Activated naive CD4-positive, alpha-beta T cell treated with anti-CD3 and anti-CD28 coated beads, Interleukin-2, amount 50 U/mL, for 24 hours (primary cell): ENCODE measurements at regions not wholly inside any gene's neighbourhood (a gene's known extent, or its start where the extent isn't known, plus 50 kb on each side); places are given as distances from the start of the nearest gene placed in this dataset.
A peak's percentile ranks its signal among the peaks of the same experiment; 100 is the strongest.

ENCODE experiments used
- H3K27ac Mint-ChIP-seq: one replicate; pipeline ENCODE4 v1.8.0; 2021; ENCODE audit warnings: mild to moderate bottlenecking, mixed read lengths
- H3K27me3 Mint-ChIP-seq: one replicate; pipeline ENCODE4 v1.8.0; 2021; ENCODE audit warnings: mixed read lengths
- H3K36me3 Mint-ChIP-seq: one replicate; pipeline ENCODE4 v1.8.0; 2021; ENCODE audit warnings: mixed read lengths
- H3K4me1 Mint-ChIP-seq: one replicate; pipeline ENCODE4 v1.8.0; 2021; ENCODE audit warnings: mixed read lengths
- H3K4me3 Mint-ChIP-seq: one replicate; pipeline ENCODE4 v1.8.0; 2021; ENCODE audit warnings: mild to moderate bottlenecking, mixed read lengths
- H3K9me3 Mint-ChIP-seq: one replicate; pipeline ENCODE4 v1.8.0; 2021; ENCODE audit warnings: mixed read lengths

GRCh38 chr3:68288085-68288484 is 633.7 kb upstream of the SUCLG2 start:
- H3K36me3 Mint-ChIP-seq: peaks cover 6% of the 10 kb centered on the region
- no peaks in the 10 kb centered on the region for H3K4me1 Mint-ChIP-seq
- no peak overlapping the region for H3K27ac Mint-ChIP-seq
- no peaks in the 10 kb centered on the region for H3K9me3 Mint-ChIP-seq
- H3K4me3 Mint-ChIP-seq: no peak overlapping the region
- no peaks in the 10 kb centered on the region for H3K27me3 Mint-ChIP-seq

- Mint-ChIP-seq H3K27ac (no peak overlapping the region), H3K4me3 (no peak overlapping the region), H3K27me3 (no peaks in the 10 kb centered on the region)
Measured at GRCh38 chr3:68287101-68287500, 632.7 kb upstream of the SUCLG2 start.

GRCh38 chr3:68274286-68274685 is 619.9 kb upstream of the SUCLG2 start:
- no peak overlapping the region for H3K27ac Mint-ChIP-seq
- no peaks in the 10 kb centered on the region for H3K27me3 Mint-ChIP-seq
- no peaks in the 10 kb centered on the region for H3K4me1 Mint-ChIP-seq
- H3K9me3 Mint-ChIP-seq: no peaks in the 10 kb centered on the region
- no peak overlapping the region for H3K4me3 Mint-ChIP-seq
- H3K36me3 Mint-ChIP-seq: peaks cover 4% of the 10 kb centered on the region

More at GRCh38 chr3:68287101-68287500, 632.7 kb upstream of the SUCLG2 start:
- Mint-ChIP-seq H3K36me3 (peaks cover 5% of the 10 kb centered on the region), H3K9me3 (no peaks in the 10 kb centered on the region), H3K4me1 (no peaks in the 10 kb centered on the region)

- Mint-ChIP-seq H3K4me1 (no peaks in the 10 kb centered on the region), H3K27me3 (no peaks in the 10 kb centered on the region), H3K36me3 (peaks cover 9% of the 10 kb centered on the region), H3K9me3 (no peaks in the 10 kb centered on the region), H3K27ac (no peak overlapping the region), H3K4me3 (no peak overlapping the region)
Measured at GRCh38 chr3:68271145-68271544, 616.7 kb upstream of the SUCLG2 start.

- H3K27me3 Mint-ChIP-seq: no peaks in the 10 kb centered on the region
- no peak overlapping the region for H3K4me3 Mint-ChIP-seq
- peaks cover 8% of the 10 kb centered on the region for H3K36me3 Mint-ChIP-seq
- H3K27ac Mint-ChIP-seq: no peak overlapping the region
- H3K4me1 Mint-ChIP-seq: no peaks in the 10 kb centered on the region
- no peaks in the 10 kb centered on the region for H3K9me3 Mint-ChIP-seq
Measured at GRCh38 chr3:68256635-68257223, 602.3 kb upstream of the SUCLG2 start.

GRCh38 chr3:68249265-68249664 is 594.9 kb upstream of the SUCLG2 start:
- H3K27me3 Mint-ChIP-seq: no peaks in the 10 kb centered on the region
- H3K9me3 Mint-ChIP-seq: no peaks in the 10 kb centered on the region
- H3K36me3 Mint-ChIP-seq: peaks cover 21% of the 10 kb centered on the region
- H3K27ac Mint-ChIP-seq: peak overlapping the region; percentile 84
- peaks cover 7% of the 10 kb centered on the region for H3K4me1 Mint-ChIP-seq
- H3K4me3 Mint-ChIP-seq: peak overlapping the region; percentile 24

GRCh38 chr3:68242606-68243005 is 588.2 kb upstream of the SUCLG2 start:
- no peak overlapping the region for H3K4me3 Mint-ChIP-seq

GRCh38 chr3:68239542-68239941 is 585.1 kb upstream of the SUCLG2 start:
- H3K27ac Mint-ChIP-seq: no peak overlapping the region
- H3K27me3 Mint-ChIP-seq: no peaks in the 10 kb centered on the region
- peaks cover 2% of the 10 kb centered on the region for H3K36me3 Mint-ChIP-seq
- no peaks in the 10 kb centered on the region for H3K4me1 Mint-ChIP-seq
- H3K9me3 Mint-ChIP-seq: no peaks in the 10 kb centered on the region
- H3K4me3 Mint-ChIP-seq: no peak overlapping the region

More at GRCh38 chr3:68242606-68243005, 588.2 kb upstream of the SUCLG2 start:
- Mint-ChIP-seq H3K36me3 (peaks cover 9% of the 10 kb centered on the region), H3K9me3 (no peaks in the 10 kb centered on the region), H3K27me3 (no peaks in the 10 kb centered on the region), H3K4me1 (no peaks in the 10 kb centered on the region), H3K27ac (no peak overlapping the region)

- no peaks in the 10 kb centered on the region for H3K4me1 Mint-ChIP-seq
- H3K27ac Mint-ChIP-seq: no peak overlapping the region
- no peaks in the 10 kb centered on the region for H3K9me3 Mint-ChIP-seq
- H3K36me3 Mint-ChIP-seq: peaks cover 8% of the 10 kb centered on the region
- no peak overlapping the region for H3K4me3 Mint-ChIP-seq
- no peaks in the 10 kb centered on the region for H3K27me3 Mint-ChIP-seq
Measured at GRCh38 chr3:68234076-68234780, 579.8 kb upstream of the SUCLG2 start.

GRCh38 chr3:68228856-68229255 is 574.4 kb upstream of the SUCLG2 start:
- H3K36me3 Mint-ChIP-seq: peaks cover 5% of the 10 kb centered on the region
- H3K9me3 Mint-ChIP-seq: no peaks in the 10 kb centered on the region
- H3K4me3 Mint-ChIP-seq: no peak overlapping the region
- no peak overlapping the region for H3K27ac Mint-ChIP-seq
- no peaks in the 10 kb centered on the region for H3K27me3 Mint-ChIP-seq
- no peaks in the 10 kb centered on the region for H3K4me1 Mint-ChIP-seq

- Mint-ChIP-seq H3K27me3 (no peaks in the 10 kb centered on the region), H3K9me3 (no peaks in the 10 kb centered on the region), H3K4me3 (no peak overlapping the region), H3K27ac (no peak overlapping the region), H3K36me3 (no peaks in the 10 kb centered on the region), H3K4me1 (peaks cover 13% of the 10 kb centered on the region)
Measured at GRCh38 chr3:68220832-68221231, 566.4 kb upstream of the SUCLG2 start.

- Mint-ChIP-seq H3K27me3 (no peaks in the 10 kb centered on the region), H3K4me3 (no peak overlapping the region), H3K27ac (no peak overlapping the region), H3K4me1 (no peaks in the 10 kb centered on the region), H3K9me3 (no peaks in the 10 kb centered on the region), H3K36me3 (peaks cover 7% of the 10 kb centered on the region)
Measured at GRCh38 chr3:68211637-68212036, 557.2 kb upstream of the SUCLG2 start.

- Mint-ChIP-seq H3K27ac (no peak overlapping the region), H3K36me3 (peaks cover 7% of the 10 kb centered on the region), H3K4me1 (no peaks in the 10 kb centered on the region), H3K27me3 (no peaks in the 10 kb centered on the region), H3K9me3 (no peaks in the 10 kb centered on the region), H3K4me3 (no peak overlapping the region)
Measured at GRCh38 chr3:68210635-68211034, 556.2 kb upstream of the SUCLG2 start.

- Mint-ChIP-seq H3K36me3 (peaks cover 10% of the 10 kb centered on the region), H3K27me3 (no peaks in the 10 kb centered on the region), H3K4me1 (no peaks in the 10 kb centered on the region), H3K27ac (no peak overlapping the region), H3K9me3 (peaks cover 12% of the 10 kb centered on the region), H3K4me3 (no peak overlapping the region)
Measured at GRCh38 chr3:68207327-68207726, 552.9 kb upstream of the SUCLG2 start.

- no peaks in the 10 kb centered on the region for H3K4me1 Mint-ChIP-seq
- no peak overlapping the region for H3K27ac Mint-ChIP-seq
- H3K4me3 Mint-ChIP-seq: no peak overlapping the region
- H3K9me3 Mint-ChIP-seq: peaks cover 12% of the 10 kb centered on the region
- H3K27me3 Mint-ChIP-seq: no peaks in the 10 kb centered on the region
- peaks cover 8% of the 10 kb centered on the region for H3K36me3 Mint-ChIP-seq
Measured at GRCh38 chr3:68206524-68207117, 552.2 kb upstream of the SUCLG2 start.

- Mint-ChIP-seq H3K4me1 (no peaks in the 10 kb centered on the region), H3K36me3 (peaks cover 12% of the 10 kb centered on the region), H3K27me3 (no peaks in the 10 kb centered on the region), H3K27ac (no peak overlapping the region), H3K4me3 (no peak overlapping the region), H3K9me3 (peaks cover 10% of the 10 kb centered on the region)
Measured at GRCh38 chr3:68186733-68187132, 532.3 kb upstream of the SUCLG2 start.
